Right ventricle myocardium inferior (tissue), 1 donor: ENCODE measurements at regions not wholly inside any gene's neighbourhood (a gene's known extent, or its start where the extent isn't known, plus 50 kb on each side); places are given as distances from the start of the nearest gene placed in this dataset.

Experiments used
- ATAC-seq: fragments of 200-7000 bp; cut with Tn5 transposase; one replicate; pipeline ENCODE4 v1.9.1; 2020; ENCODE audit warnings: mild to moderate bottlenecking, moderate library complexity
- DNase-seq: peaks from one replicate; pipeline ENCODE4 v3.0.0; 2021; ENCODE audit errors: missing footprints
- intact Hi-C: fragments of 100-400 bp; cut with DNase I; formaldehyde crosslinking; loops from one replicate; pipeline ENCODE4 v1.11.0; 2022
- donor health status: DM: no; HTN: yes; CAD: no; lungs with severe emphysema.

DNA sequence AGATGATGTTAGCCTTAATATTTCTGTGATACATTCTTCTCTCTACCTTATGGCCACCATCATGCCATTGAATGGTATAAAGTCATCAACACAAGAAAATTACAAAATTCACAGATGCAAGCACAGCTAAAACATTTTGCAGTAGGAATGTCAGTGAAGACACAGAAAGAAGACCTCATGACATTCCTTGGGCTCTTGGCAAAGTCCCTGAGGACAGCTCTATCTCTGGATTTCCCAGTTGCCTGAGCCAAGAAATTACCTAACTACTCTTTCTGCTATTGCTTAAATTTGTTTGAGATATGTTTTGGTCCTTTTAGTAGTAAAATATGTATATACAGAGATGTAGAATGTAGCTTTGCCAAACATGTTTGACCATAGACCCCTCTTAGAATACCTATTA lies 201.0 kb upstream of the STXBP5 start:
- intact Hi-C loops, result no loop called here
- DNase-seq (no peak), ATAC-seq (no peak)

GRCh38 chr6:147005499-147005898 lies 198.7 kb upstream of the STXBP5 start:
- DNase-seq (no peak), ATAC-seq (no peak)
- intact Hi-C loops, result no loop called here

GRCh38 chr6:147007441-147007840 lies 196.8 kb upstream of the STXBP5 start:
- DNase-seq (no peak), ATAC-seq (no peak)
- intact Hi-C loops, result no loop called here

DNA sequence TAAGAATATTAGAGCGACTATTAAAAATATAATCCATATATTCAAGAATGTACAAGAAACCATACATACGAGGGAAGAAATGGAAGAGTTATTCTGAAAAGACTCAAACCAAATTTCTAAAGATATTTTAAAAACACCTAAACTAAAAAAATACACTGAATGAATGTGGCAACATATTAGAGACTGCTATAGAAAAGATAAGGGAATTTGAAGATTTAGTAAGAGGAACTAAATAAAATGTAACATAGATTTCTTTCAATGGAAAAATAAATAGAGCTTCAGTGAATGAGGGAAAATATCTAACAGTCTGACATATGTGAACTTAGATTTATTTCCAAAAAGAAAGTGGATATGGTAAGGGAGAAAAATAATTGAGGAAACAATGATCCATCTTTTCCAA lies 194.9 kb upstream of the STXBP5 start:
- ATAC-seq (no peak), DNase-seq (no peak)
- intact Hi-C loops, result no loop called here

GRCh38 chr6:147015674-147016073 lies 188.5 kb upstream of the STXBP5 start:
- ATAC-seq (no peak), DNase-seq (no peak)
- intact Hi-C loops, result no loop called here

- no peak for DNase-seq
- ATAC-seq, result no peak
- intact Hi-C loops, result no loop called here
Observed at GRCh38 chr6:147016440-147016839, 187.8 kb upstream of the STXBP5 start.

DNA sequence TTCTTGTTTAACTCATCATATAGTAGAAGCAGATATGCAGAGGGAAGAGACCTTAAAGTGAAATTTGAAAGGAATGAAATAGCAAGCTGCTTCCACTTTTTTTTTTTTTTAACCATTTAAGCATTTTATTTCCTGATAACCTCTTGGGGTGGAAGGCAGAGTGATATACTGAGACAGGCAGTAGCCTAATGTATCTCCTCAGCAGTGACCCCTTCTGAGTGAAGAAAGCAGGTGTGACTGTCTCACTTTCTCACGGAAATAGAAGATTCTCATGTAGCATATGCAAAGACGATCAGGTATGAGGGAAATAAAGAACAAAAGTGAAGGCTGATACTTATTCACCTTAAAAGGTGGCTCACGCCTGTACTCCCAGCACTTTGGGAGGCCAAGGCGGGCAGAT lies 187.1 kb upstream of the STXBP5 start:
- no peak for ATAC-seq
- no peak for DNase-seq
- intact Hi-C loops, result no loop called here

GRCh38 chr6:147019001-147019400 lies 185.2 kb upstream of the STXBP5 start:
- intact Hi-C loops, result no loop called here
- DNase-seq (no peak), ATAC-seq (no peak)

DNA sequence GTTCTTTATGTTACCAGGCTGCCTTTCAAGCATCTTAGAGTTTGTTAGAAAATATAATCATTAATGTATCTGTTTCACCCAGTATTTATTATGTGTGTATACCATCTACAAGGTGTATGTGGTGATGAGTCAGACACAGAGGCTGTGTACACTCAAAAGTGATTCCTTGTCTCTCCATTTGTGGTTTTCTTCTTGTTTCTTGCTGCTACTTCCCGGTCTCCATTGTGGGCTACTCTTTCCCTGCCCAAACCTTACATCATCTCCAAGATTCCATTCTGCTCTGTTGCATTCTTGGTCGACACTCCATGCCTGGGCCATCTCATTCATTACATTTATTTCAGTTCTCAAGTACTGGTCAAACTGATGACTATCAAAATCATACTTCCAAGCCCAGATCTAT lies 182.2 kb upstream of the STXBP5 start:
- DNase-seq, result no peak
- intact Hi-C loops, result no loop called here
- no peak for ATAC-seq

DNA sequence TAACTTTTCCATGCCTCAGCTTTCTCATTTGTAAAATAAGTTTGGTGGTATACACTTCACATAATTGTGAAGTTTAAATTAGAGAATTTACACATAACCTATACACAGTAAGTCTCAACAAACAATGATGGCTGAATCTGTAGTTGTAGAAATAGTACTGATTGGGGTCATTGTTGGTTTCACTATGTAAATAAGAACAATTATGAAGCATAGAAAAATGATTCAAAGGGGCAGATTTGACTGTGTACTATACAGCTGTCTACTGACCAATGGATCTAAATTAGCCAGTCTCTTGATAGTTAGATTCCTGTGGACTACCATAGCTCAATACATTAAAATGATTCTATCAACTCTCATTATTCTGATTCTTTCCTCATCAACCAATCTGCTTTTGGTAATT lies 181.1 kb upstream of the STXBP5 start:
- intact Hi-C loops, result no loop called here
- DNase-seq, result no peak
- ATAC-seq, result no peak

GRCh38 chr6:147023581-147023980 lies 180.6 kb upstream of the STXBP5 start:
- DNase-seq (no peak), ATAC-seq (no peak)
- intact Hi-C loops, result no loop called here

GRCh38 chr6:147029923-147030322 lies 174.3 kb upstream of the STXBP5 start:
- intact Hi-C loops, result no loop called here
- DNase-seq (no peak), ATAC-seq (no peak)

DNA sequence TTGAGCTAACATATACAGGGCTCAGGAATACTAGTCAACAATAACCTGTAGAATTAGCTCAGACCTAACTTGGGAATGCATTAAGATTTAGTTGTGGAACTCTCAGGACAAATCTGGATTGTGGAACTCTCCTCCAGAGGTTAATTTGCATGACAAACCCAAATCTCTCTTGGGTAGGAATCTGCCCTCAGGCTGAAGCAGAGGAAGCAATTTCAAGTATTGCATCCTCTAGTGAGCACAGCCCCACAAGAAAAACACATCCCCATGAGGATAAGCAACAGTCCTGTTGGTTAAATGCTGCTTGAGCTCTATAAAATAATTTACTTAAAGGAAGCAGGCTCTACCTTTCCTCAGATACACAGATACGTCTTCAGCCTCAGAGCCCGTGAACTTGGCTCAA lies 170.9 kb upstream of the STXBP5 start:
- intact Hi-C loops, result no loop called here

GRCh38 chr6:147035886-147036285 lies 168.3 kb upstream of the STXBP5 start:
- DNase-seq (no peak), ATAC-seq (no peak)
- intact Hi-C loops, result no loop called here

More for the DNA sequence above, 170.9 kb upstream of the STXBP5 start:
- DNase-seq (no peak), ATAC-seq (no peak)

- no peak for ATAC-seq
- intact Hi-C loops, result no loop called here
Observed at GRCh38 chr6:147037881-147038280, 166.3 kb upstream of the STXBP5 start.

GRCh38 chr6:147040121-147040910 lies 163.9 kb upstream of the STXBP5 start:
- intact Hi-C loops, result no loop called here
- no peak for DNase-seq
- no peak for ATAC-seq

More at GRCh38 chr6:147037881-147038280, 166.3 kb upstream of the STXBP5 start:
- DNase-seq, result no peak

DNA sequence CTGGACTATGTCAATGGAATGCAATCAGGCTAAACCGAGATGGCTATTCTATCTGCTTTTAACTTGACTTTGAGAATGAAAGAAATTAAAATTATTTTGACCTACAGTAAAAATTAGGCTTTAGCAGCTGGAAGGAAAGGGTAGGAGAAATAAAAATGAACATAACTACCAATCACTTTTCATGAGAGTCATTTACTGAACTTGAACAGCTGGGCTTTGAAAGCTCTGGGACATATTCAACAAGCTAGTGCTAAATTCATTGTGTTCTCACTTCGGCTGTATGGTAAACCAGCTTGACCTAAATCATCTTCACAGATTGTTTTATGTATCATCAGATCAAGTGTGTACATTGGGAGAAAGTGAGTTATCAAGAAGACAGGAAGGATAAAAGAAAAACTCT lies 161.5 kb upstream of the STXBP5 start:
- intact Hi-C loops, result no loop called here
- DNase-seq (no peak), ATAC-seq (no peak)

- no peak for DNase-seq
- no peak for ATAC-seq
Observed at GRCh38 chr6:147043994-147044477, 160.2 kb upstream of the STXBP5 start.

DNA sequence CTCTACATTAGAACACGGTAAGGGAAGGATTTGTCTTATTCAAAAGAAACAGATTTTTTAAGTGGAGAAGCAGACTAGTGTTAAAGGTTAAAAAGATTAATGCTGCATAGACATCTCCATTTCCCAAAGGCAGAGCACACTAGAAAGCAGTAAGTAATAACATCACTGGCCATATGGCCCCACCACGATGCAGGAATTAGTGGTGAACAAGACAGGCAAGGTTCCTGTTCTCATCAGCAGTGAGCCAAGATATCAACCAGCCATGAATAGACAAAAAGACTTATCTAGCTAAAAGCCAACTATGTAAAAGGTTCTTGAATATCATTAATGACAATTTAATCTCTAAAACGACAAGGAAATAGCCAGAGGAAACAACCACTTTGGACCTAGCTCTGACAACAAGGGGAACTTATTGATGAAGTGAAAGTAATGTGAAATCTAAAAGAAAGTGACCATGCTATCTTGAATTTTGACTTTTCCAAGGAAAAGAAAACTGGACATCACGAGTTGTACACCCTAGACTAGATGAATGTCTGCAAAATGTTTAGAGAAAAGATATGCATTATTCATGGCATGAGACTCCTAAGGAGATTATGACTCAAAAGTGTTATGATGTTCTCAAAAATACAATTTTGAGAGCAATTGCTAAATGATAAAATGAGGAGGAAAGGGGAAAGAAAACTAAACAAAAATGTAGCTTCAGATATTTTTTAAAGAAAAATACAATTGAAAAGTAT lies 157.9 kb upstream of the STXBP5 start:
- DNase-seq (no peak), ATAC-seq (no peak)
- intact Hi-C loops, result no loop called here

More at GRCh38 chr6:147043994-147044477, 160.2 kb upstream of the STXBP5 start:
- intact Hi-C loops, result no loop called here

- intact Hi-C loops, result no loop called here
- DNase-seq (no peak), ATAC-seq (no peak)
Observed at GRCh38 chr6:147048930-147049329, 155.3 kb upstream of the STXBP5 start.
